Activated CD8-positive, alpha-beta memory T cell treated with anti-CD3 and anti-CD28 coated beads, Interleukin-2, amount 50 U/mL, for 4 hours (primary cell): ENCODE measurements at regions not wholly inside any gene's neighbourhood (a gene's known extent, or its start where the extent isn't known, plus 50 kb on each side); places are given as distances from the start of the nearest gene placed in this dataset.
"Not testable (repeated sequence)": the region's sequence is repeated elsewhere in the genome, so short reads cannot be mapped to it uniquely, and the experiment has no call there.

Source experiments
- DNase-seq: peaks from one replicate; pipeline ENCODE4 v3.0.0-alpha.2; 2020

- DNase-seq: no peak
These were observed 994.6 kb downstream of the TSN start for GRCh38 chr2:122750095-122750494.

DNA sequence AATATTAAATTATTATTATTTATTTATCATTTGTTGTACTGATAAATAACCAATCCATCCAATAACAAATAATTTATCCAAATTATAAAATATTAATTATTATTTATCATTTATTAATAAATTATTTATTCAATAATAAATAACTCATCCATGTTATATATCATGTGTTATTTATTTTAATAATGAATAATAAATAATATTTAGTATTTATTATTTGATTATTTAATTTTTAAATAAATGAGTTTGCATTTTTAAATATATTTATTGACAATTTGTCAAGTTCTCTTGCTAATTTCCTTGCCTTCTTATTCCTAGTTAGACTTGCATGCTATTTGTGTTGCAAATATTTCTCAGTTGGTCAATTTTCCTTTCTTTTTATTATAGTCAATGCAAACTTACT lies 995.4 kb downstream of the TSN start:
- no peak for DNase-seq

- DNase-seq: no peak
These were observed 997.9 kb downstream of the TSN start for GRCh38 chr2:122753336-122753735.

- DNase-seq: no peak
These were observed 999.1 kb downstream of the TSN start for GRCh38 chr2:122754561-122754960.

DNA sequence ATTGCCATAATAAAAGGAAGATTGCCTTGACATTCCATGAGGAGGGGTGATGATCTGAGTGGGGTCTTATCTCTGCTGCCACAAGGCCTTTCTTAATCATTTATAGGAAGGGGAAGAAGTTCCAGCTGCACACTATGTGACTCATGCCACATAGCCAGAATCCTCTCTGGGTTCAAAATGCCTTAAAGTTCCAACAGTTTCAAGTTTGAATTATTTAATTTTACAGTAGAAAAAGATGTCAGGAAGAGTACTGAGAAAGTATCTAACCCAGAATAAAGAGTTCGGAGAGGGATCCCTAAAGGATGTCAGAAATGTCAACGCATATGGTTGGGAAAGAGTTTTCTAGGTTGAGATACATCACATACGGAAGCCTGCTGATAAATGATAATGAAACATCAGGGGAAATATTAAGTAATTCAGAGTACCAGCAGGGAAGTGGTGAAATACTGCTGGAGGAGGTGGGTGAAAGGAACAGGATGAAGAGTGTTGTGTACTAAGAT lies 999.9 kb downstream of the TSN start:
- DNase-seq: no peak

- DNase-seq: no peak
These were observed 1003.5 kb downstream of the TSN start for GRCh38 chr2:122758967-122759366.

DNA sequence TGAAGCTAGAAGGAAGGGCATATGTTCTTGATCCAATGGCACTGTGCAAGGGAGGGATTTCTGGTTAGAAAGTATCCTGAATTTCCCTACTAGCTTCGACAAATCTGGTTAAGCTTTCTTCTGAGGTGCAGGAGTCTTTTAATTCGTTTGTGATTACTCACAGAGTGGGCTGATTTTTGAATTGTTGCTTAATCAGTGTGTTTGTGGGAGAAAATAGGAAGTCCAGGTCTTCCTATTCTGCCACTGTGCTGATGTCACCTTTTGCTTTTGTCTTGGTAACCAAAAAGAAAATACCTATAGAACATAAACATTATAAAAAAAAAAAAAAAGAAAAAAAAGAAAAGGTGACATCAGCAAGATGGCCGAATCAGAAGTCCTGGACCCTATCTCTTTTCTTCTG lies 1008.6 kb downstream of the TSN start:
- no peak for DNase-seq

GRCh38 chr2:122780251-122780650 lies 1024.8 kb downstream of the TSN start:
- DNase-seq: no peak

GRCh38 chr2:122794100-122794499 lies 1038.6 kb downstream of the TSN start:
- DNase-seq: no peak

DNA sequence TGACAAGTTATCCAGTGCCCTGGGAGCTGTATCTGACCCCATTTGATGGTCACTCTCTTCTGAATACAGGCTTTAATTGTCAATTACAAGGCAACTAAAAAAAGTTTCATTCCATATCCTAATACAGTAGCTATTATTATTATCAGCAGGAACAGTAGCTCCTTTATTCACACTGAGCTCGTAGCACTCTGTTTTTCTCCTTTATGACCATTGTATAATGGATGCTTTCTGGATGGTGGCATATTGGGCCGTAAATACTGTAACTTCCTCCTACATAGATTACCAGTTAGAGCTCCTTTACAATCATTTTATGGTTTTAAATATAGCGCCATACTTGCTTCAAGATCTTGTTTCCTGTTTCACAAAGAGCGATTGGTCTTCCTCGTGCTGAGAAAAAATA lies 1040.3 kb downstream of the TSN start:
- DNase-seq: no peak

- no peak for DNase-seq
These were observed 1043.9 kb downstream of the TSN start for GRCh38 chr2:122799391-122799790.

- DNase-seq: no peak
These were observed 1045.3 kb downstream of the TSN start for GRCh38 chr2:122800781-122801180.

DNA sequence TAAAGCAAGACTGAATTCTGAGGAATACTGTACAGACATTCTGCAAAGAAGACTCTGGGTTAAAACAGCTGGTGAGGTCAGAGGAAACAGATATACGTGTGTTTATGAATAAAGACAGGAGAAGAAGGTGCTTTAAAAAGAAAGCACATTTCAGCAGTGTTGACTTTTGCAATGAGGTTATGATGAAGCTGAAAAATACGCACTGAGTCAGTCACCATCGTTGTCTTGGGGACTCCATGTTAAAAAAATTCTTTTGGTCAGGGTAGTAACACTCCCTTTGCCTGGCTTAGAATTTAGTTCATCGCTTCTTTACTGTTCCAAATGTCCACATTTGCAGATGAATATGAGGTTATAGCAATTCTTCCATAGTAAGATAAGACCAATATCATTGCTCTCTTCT lies 1049.0 kb downstream of the TSN start:
- DNase-seq: no peak

DNA sequence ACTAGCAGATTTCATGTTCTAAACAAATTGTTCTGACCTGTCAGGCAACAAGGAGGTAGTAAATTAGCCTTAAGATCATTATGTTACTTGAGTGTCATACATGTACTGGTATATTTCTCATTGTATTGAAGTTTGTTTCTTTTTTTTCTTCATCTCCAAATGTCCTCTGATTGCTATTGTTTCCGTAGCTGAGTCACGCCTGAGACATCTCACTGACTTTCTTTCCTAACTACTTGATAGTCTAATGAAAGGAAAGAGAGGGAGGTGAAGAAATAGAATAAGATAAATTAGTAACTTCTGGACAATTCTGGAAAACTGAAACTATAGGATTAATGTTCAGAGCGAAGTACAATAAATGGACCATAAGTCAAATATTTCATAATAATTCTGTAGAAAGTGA lies 1049.9 kb downstream of the TSN start:
- DNase-seq: no peak

- no peak for DNase-seq
These were observed 1053.0 kb downstream of the TSN start for GRCh38 chr2:122808286-122808969.

DNA sequence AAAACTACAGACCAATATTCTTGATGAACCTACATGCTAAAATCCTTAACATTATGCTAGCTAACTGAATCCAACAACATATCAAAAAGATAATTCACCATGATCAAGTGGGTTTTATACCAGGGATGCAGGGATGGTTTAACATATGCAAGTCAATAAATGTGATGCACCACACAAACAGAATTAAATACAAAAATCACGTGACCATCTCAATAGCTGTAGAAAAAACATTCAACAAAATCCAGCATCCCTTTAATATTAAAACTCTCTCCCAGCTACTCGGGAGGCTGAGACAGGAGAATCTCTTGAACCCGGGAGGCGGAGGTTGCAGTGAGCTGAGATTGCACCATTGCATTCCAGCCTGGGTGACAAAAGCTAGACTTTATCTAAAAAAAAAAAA lies 1056.8 kb downstream of the TSN start:
- DNase-seq: not testable (repeated sequence)

GRCh38 chr2:122815120-122815519 lies 1059.7 kb downstream of the TSN start:
- DNase-seq: no peak

- no peak for DNase-seq
These were observed 1061.4 kb downstream of the TSN start for GRCh38 chr2:122816803-122817202.

GRCh38 chr2:122822319-122822718 lies 1066.9 kb downstream of the TSN start:
- DNase-seq: no peak

- DNase-seq: no peak
These were observed 1074.7 kb downstream of the TSN start for GRCh38 chr2:122830157-122830556.

DNA sequence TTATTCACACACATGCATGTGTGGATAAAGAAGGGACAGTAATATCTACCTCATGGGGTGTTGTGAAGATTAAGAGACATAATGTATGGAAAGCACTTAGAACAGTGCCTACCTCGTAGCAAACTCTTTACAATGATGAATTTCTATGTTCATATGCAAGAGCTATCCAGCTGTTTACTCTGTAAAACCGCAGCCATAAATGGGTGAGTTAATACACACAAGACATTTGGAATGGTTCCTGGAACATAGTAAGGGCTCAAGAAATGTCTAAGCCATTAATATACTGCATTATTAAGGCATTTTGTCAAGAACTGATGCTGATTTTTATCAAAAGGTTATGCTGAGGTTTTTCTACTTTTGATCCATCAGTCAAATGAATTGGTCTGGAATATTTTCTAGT lies 1076.2 kb downstream of the TSN start:
- no peak for DNase-seq

DNA sequence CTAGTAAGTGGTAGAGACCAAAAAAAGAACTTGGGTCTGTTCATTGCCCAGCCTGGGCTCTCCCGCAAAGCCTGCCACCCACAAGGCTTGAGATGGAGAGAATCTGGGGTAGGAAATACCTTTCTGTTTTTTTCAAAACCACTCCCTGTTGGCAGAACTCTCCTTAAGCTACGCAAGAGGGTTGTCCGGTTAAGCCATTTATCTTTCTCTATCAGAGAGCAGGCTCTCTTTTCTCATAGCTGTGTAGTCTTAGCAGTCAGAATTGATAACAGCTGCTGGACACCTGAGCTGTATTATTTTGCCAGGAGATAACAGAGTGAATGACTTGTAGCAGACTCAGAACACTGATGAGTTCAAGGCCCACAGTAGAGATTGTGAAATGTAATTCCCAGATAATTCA lies 1088.1 kb downstream of the TSN start:
- no peak for DNase-seq

- DNase-seq: no peak
These were observed 1095.7 kb downstream of the TSN start for GRCh38 chr2:122851161-122851560.

DNA sequence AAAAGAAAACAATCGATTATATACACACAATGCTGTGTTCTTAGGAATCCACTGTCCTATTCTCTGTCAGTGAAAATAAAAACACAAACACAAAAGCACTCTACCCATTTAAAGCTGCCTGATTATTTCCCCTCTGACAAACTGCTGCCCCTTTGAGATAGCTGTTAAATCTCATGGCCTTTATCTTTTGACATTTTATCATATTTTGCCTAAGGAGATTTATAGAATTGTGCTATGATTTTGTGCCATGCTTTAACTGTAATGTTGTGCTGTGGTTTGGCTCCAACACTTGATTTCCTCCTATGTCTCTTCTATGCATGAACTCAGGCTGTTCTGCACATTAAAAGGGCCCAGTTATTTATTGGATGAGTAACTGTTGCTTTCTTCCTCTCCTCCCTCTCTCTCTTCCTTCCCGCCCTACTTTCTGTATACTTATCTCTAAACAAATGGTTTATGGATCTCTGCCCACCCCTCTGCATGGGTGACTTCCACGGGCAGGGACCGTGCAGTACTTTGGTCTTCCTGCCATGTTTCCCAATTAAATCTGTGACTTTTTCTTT lies 1096.6 kb downstream of the TSN start:
- DNase-seq: no peak

DNA sequence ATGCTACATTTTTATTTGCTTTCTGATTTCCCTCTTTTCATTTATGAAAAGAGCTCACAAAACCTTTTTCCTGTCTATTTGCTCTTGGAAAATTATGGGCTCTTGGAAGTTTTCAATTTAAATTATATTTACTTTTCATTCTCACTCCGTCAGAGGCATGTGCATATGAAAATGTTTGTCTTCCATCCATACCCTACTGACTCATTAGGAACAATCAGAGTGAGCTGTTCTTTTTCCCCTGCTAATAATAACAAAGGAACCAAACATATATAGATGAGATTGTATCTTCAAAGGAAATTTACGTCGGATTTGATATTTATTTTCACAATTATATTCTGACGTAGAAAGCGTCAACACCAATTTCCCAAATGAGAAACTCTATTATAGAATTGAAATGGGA lies 1101.2 kb downstream of the TSN start:
- DNase-seq: no peak
